ENCODE measurements at regions not wholly inside any gene's neighbourhood (a gene's known extent, or its start where the extent isn't known, plus 50 kb on each side); places are given as distances from the start of the nearest gene placed in this dataset.

DNA sequence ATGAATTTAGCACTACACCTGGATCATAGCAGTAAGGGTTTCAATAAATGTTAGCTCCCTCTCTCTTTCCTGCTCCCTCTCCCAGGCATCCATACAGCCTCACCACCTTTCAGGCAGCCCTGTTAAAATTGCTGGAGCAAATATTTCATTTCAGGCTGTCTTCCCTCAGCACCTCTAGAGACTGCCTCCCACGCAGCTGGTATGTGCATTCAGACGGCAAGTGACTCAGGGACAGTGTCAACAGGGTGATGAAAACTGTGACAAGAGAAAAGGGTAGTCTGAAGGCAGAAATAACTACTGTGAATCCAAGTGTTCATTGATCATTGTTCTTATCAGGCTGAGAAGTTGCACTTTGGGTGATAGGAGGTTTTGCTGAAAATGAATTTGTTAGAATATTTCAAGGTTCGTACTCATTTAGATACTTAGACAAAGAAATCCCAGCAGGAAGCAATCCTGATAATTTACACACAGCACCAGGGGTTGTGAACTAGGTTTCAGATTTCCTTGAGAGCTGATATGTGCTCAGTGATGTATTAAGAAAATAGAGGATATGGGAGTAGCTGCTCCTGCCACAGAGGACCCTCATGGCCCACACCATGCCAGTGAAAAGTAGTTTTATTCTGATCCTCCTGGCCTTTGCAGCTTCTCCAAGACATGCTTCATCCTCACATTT is 424.2 kb downstream of the FGF13 start:
- DNase-seq (ENCODE audit: extremely low read depth, insufficient read length), result no peak
- Histone ChIP-seq H3K4me3 (replicated peaks; ENCODE audit: low read depth, low read length) (no peak overlapping the region), H3K27me3 (replicated peaks; ENCODE audit: control insufficient read depth, insufficient read depth, low read length) (no peaks in the 10 kb centered on the region), H3K36me3 (ENCODE audit: control insufficient read depth, insufficient read depth, low read length) (no peaks in the 10 kb centered on the region)
- TF ChIP-seq, protein P1, sequence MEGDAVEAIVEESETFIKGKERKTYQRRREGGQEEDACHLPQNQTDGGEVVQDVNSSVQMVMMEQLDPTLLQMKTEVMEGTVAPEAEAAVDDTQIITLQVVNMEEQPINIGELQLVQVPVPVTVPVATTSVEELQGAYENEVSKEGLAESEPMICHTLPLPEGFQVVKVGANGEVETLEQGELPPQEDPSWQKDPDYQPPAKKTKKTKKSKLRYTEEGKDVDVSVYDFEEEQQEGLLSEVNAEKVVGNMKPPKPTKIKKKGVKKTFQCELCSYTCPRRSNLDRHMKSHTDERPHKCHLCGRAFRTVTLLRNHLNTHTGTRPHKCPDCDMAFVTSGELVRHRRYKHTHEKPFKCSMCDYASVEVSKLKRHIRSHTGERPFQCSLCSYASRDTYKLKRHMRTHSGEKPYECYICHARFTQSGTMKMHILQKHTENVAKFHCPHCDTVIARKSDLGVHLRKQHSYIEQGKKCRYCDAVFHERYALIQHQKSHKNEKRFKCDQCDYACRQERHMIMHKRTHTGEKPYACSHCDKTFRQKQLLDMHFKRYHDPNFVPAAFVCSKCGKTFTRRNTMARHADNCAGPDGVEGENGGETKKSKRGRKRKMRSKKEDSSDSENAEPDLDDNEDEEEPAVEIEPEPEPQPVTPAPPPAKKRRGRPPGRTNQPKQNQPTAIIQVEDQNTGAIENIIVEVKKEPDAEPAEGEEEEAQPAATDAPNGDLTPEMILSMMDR (IDR thresholded peaks at IDR 0.05; ENCODE audit: insufficient read depth, low read length, poor library complexity, severe bottlenecking), result no peak

DNA sequence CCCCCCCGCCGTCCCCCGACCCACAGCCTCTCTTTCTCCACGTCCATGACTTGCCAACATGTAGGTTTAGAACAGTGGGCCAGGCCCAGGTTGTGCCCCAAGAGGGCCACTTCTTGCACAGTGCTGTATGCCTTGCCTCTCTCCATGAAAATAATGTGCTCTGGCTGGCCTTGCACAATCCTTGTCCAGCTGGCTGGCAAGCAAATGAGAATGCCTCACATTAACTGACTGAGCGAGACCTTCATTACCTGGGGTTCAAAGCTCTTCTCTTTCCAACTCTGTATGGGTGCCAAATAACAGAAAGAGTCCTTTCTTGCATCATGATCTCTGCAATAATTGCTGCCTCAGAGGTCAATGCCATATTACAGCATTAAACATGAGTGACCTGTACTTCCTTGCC is 416.6 kb downstream of the FGF13 start:
- no peak for DNase-seq (ENCODE audit: extremely low read depth, insufficient read length)
- TF ChIP-seq, protein P1 (IDR thresholded peaks at IDR 0.05; ENCODE audit: insufficient read depth, low read length, poor library complexity, severe bottlenecking), result no peak
- no peak overlapping the region for H3K4me3 ChIP-seq (replicated peaks; ENCODE audit: low read depth, low read length)
- no peaks in the 10 kb centered on the region for H3K27me3 ChIP-seq (replicated peaks; ENCODE audit: control insufficient read depth, insufficient read depth, low read length)
- no peaks in the 10 kb centered on the region for H3K36me3 ChIP-seq (ENCODE audit: control insufficient read depth, insufficient read depth, low read length)

DNA sequence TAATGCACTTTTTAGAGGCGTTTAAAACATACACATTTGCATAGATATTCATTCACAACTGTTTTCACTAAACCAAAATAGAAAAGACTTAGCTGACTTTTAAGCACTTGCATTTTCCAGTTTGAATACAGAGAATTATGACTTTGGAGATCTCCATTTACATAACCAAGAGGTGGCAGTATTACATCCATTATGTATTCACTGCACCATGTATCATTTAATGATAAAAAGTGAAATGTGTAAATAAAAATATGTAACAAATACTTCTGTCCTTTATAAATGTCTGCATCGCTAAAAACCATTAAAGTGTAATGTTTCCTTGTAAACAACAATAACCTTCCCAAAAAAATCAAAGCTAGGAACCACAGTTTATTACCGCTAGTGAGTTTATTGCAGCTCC is 413.2 kb downstream of the FGF13 start:
- Histone ChIP-seq H3K27me3 (replicated peaks; ENCODE audit: control insufficient read depth, insufficient read depth, low read length) (no peaks in the 10 kb centered on the region), H3K36me3 (ENCODE audit: control insufficient read depth, insufficient read depth, low read length) (no peaks in the 10 kb centered on the region), H3K4me3 (replicated peaks; ENCODE audit: low read depth, low read length) (no peak overlapping the region)
- no peak for DNase-seq (ENCODE audit: extremely low read depth, insufficient read length)
- TF ChIP-seq, protein P1 (IDR thresholded peaks at IDR 0.05; ENCODE audit: insufficient read depth, low read length, poor library complexity, severe bottlenecking), result no peak

DNA sequence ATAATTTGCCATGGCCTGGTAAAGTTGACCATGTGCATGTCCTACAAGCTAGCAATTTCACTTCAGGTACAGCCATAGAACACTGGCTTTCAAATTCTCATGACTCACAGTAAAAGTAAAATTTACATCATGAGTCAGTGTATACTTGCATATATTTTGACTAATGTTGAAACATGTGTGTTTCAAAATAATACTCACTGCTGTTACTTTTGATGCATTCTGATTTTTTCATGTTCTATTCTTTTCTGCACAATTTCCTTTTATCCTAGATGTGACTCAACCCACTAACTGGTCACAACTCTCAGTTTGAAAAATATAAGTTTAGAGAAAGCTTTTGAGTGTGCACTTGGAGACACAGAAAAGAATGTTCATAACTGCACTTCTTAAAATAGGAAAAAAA is 365.7 kb downstream of the FGF13 start:
- TF ChIP-seq, protein P1 (IDR thresholded peaks at IDR 0.05; ENCODE audit: insufficient read depth, low read length, poor library complexity, severe bottlenecking), result no peak
- Histone ChIP-seq H3K27me3 (replicated peaks; ENCODE audit: control insufficient read depth, insufficient read depth, low read length) (no peaks in the 10 kb centered on the region), H3K4me3 (replicated peaks; ENCODE audit: low read depth, low read length) (no peak overlapping the region), H3K36me3 (ENCODE audit: control insufficient read depth, insufficient read depth, low read length) (no peaks in the 10 kb centered on the region)
- no peak for DNase-seq (ENCODE audit: extremely low read depth, insufficient read length)

DNA sequence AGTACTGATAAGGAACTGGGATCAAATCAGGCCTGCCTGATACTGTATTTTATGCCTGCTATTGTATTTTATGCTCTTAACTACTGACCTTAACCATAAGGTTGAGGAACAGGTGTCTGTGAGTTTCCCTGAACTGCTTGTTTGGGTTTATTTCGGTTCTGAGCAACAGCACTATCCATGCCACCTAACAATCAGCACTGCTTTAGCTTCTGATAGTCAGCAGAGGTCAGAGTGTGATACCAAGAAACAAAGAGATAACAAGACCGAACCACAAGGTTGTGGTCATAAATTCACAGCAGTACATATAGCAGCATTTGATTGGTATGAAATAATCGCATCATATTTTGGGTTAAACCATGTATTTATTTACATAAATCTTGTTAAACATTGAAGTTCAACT is 362.2 kb downstream of the FGF13 start:
- no peaks in the 10 kb centered on the region for H3K27me3 ChIP-seq (replicated peaks; ENCODE audit: control insufficient read depth, insufficient read depth, low read length)
- DNase-seq (ENCODE audit: extremely low read depth, insufficient read length), result no peak
- TF ChIP-seq, protein P1 (IDR thresholded peaks at IDR 0.05; ENCODE audit: insufficient read depth, low read length, poor library complexity, severe bottlenecking), result no peak
- no peaks in the 10 kb centered on the region for H3K36me3 ChIP-seq (ENCODE audit: control insufficient read depth, insufficient read depth, low read length)
- no peak overlapping the region for H3K4me3 ChIP-seq (replicated peaks; ENCODE audit: low read depth, low read length)

DNA sequence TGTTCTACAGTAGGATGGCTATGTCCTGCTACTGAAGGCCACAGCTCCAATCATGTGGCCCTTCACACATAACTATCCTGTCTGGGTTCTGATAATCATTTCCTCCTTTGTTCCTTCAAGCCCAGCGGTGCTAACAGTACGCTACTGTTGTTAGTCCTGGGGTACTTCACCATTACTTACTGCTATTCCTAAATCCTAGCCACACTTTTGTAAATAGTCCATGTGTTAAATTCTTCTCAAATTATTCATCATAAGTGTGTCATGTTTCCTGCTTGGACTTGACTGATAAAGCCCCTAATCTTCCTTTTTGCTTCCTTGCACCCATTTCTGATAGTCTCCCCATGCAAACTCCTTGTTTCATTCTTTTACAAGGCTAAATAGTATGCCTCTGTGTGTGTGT is 332.6 kb downstream of the FGF13 start:
- no peaks in the 10 kb centered on the region for H3K27me3 ChIP-seq (replicated peaks; ENCODE audit: control insufficient read depth, insufficient read depth, low read length)
- H3K36me3 ChIP-seq (ENCODE audit: control insufficient read depth, insufficient read depth, low read length), result no peaks in the 10 kb centered on the region
- no peak overlapping the region for H3K4me3 ChIP-seq (replicated peaks; ENCODE audit: low read depth, low read length)
- DNase-seq (ENCODE audit: extremely low read depth, insufficient read length), result no peak
- TF ChIP-seq, protein P1 (IDR thresholded peaks at IDR 0.05; ENCODE audit: insufficient read depth, low read length, poor library complexity, severe bottlenecking), result no peak
